NCI-H2081 (cell line): ENCODE measurements at regions not wholly inside any gene's neighbourhood (a gene's known extent, or its start where the extent isn't known, plus 50 kb on each side); places are given as distances from the start of the nearest gene placed in this dataset.

Experiments
- DNase-seq, 2 experiments: peaks; one replicate each; lab custom pipeline; 2025; lab: John Stamatoyannopoulos, UW

- no peak for DNase-seq
Measured at GRCh38 chr7:136174477-136175125, 197.4 kb upstream of the MTPN start.

- no peak for DNase-seq
Measured at GRCh38 chr7:136173874-136174273, 196.7 kb upstream of the MTPN start.

GRCh38 chr7:136171233-136171632 lies 194.1 kb upstream of the MTPN start:
- no peak for DNase-seq

GRCh38 chr7:136168821-136169220 lies 191.7 kb upstream of the MTPN start:
- DNase-seq = no peak

GRCh38 chr7:136167991-136168390 lies 190.8 kb upstream of the MTPN start:
- DNase-seq = no peak

- no peak for DNase-seq
Measured at GRCh38 chr7:136166521-136166920, 189.4 kb upstream of the MTPN start.

- no peak for DNase-seq
Measured at GRCh38 chr7:136163340-136163801, 186.2 kb upstream of the MTPN start.

- DNase-seq = no peak
Measured at GRCh38 chr7:136150311-136150710, 173.2 kb upstream of the MTPN start.

- DNase-seq = no peak
Measured at GRCh38 chr7:136148920-136149319, 171.8 kb upstream of the MTPN start.

GRCh38 chr7:136146925-136147324 lies 169.8 kb upstream of the MTPN start:
- no peak for DNase-seq

- no peak for DNase-seq
Measured at GRCh38 chr7:136144182-136144581, 167.0 kb upstream of the MTPN start.

GRCh38 chr7:136143271-136143670 lies 166.1 kb upstream of the MTPN start:
- DNase-seq = no peak

GRCh38 chr7:136142583-136142982 lies 165.4 kb upstream of the MTPN start:
- DNase-seq = no peak

GRCh38 chr7:136140469-136140868 lies 163.3 kb upstream of the MTPN start:
- no peak for DNase-seq

- DNase-seq = no peak
Measured at GRCh38 chr7:136139417-136139816, 162.3 kb upstream of the MTPN start.

GRCh38 chr7:136138991-136139390 lies 161.8 kb upstream of the MTPN start:
- no peak for DNase-seq

- DNase-seq = no peak
Measured at GRCh38 chr7:136136906-136137454, 159.8 kb upstream of the MTPN start.

GRCh38 chr7:136134503-136134902 lies 157.3 kb upstream of the MTPN start:
- no peak for DNase-seq

- DNase-seq = peak; percentile 38 to 67
Measured at GRCh38 chr7:136133551-136133950, 156.4 kb upstream of the MTPN start.

- no peak for DNase-seq
Measured at GRCh38 chr7:136131304-136131630, 154.1 kb upstream of the MTPN start.

GRCh38 chr7:136130511-136131303 lies 153.5 kb upstream of the MTPN start:
- DNase-seq = no peak

- no peak for DNase-seq
Measured at GRCh38 chr7:136128050-136128449, 150.9 kb upstream of the MTPN start.

- DNase-seq = no peak
Measured at GRCh38 chr7:136123352-136123751, 146.2 kb upstream of the MTPN start.
